Right lobe of liver (tissue), 6 donors: ENCODE measurements at regions not wholly inside any gene's neighbourhood (a gene's known extent, or its start where the extent isn't known, plus 50 kb on each side); places are given as distances from the start of the nearest gene placed in this dataset.
"Not testable (repeated sequence)": the region's sequence is repeated elsewhere in the genome, so short reads cannot be mapped to it uniquely, and the experiment has no call there.

ENCODE experiments used
- ATAC-seq, 4 donors: fragments of 200-7000 bp; cut with Tn5 transposase; one replicate each; pipeline ENCODE4 v1.9.1; 2020; ENCODE audit warnings: mild to moderate bottlenecking in 4 of 4, moderate library complexity in 4 of 4
- DNase-seq, 3 donors: peaks; one replicate each; pipeline ENCODE4 v3.0.0-alpha.2; 2020
- H3K27ac ChIP-seq, 3 donors: fragments of 200-600 bp; one replicate each; pipeline ENCODE4 v1.8.0; 2022
- H3K27me3 ChIP-seq, 2 donors: fragments of 200-600 bp; one replicate each; pipeline ENCODE4 v1.8.0; 2022
- H3K36me3 ChIP-seq, 4 donors: fragments of 200-600 bp; sonication (generic) in 1 of 4; one replicate each; pipeline versions ENCODE4 v1.5.1 to v1.8.0; 2017 to 2022; ENCODE audit warnings: control low read depth in 1 of 4
- H3K4me1 ChIP-seq, 4 donors: fragments of 200-600 bp; sonication (generic) in 1 of 4; one replicate each; pipeline versions ENCODE4 v1.5.1 to v1.8.0; 2017 to 2022; ENCODE audit warnings: control low read depth in 1 of 4
- H3K4me3 ChIP-seq, 3 donors: fragments of 200-600 bp; one replicate each; pipeline ENCODE4 v1.8.0; 2022
- H3K9me3 ChIP-seq, 4 donors: fragments of 200-600 bp; sonication (generic) in 1 of 4; one replicate each; pipeline versions ENCODE4 v1.5.1 to v1.8.0; 2017 to 2022; ENCODE audit warnings: control low read depth in 1 of 4
- CTCF ChIP-seq, 4 donors: fragments of 200-600 bp in 3 of 4; fragments of 450-650 bp in 1 of 4; IDR thresholded peaks; one replicate each; pipeline versions ENCODE4 v1.5.1 to v1.8.0; 2016 to 2022; ENCODE audit warnings: antibody characterized with exemption in 4 of 4, mild to moderate bottlenecking in 2 of 4
- POLR2A ChIP-seq: fragments of 450-650 bp; IDR thresholded peaks from one replicate; pipeline ENCODE4 v1.6.1; 2017; ENCODE audit warnings: antibody characterized with exemption, mild to moderate bottlenecking
- WGBS: methylation state at CpG from one replicate; pipeline ENCODE4 v1.1.6; 2018; ENCODE audit warnings: low coverage, low lambda C conversion rate; ENCODE audit not compliant: insufficient coverage; ENCODE audit errors: missing lambda C conversion rate; 5-methylcytosine and 5-hydroxymethylcytosine counted together
- intact Hi-C, 2 donors: fragments of 100-400 bp; cut with DNase I; formaldehyde crosslinking; loops; one replicate each; pipeline versions ENCODE4 v1.11.2 to v1.14.1; 2022
- donor health status: DM: no; HTN: yes; CAD: no.
- donor health status: DM: no; HTN: no; CAD: no.
- donor health status: DM: no; HTN: no; CAD: no.
- donor health status: DM: no; HTN: yes; CAD: no.
- donor health status: DM: no; HTN: yes; CAD: no.

- no peak for DNase-seq
Measured at GRCh38 chr7:156577645-156578577, 62.7 kb upstream of the RNF32 start.

GRCh38 chr7:156576216-156577058 is 64.1 kb upstream of the RNF32 start:
- DNase-seq: no peak
- Histone ChIP-seq H3K4me1 (no peaks in the 10 kb centered on the region), H3K36me3 (no peaks in the 10 kb centered on the region), H3K4me3 (no peak overlapping the region), H3K27me3 (no peaks in the 10 kb centered on the region), H3K27ac (no peak overlapping the region), H3K9me3 (no peaks in the 10 kb centered on the region)
- TF ChIP-seq CTCF (IDR thresholded peaks at IDR 0.05) (no peak), POLR2A (no peak)
- WGBS: 76% methylated on average over 20 of the region's 20 CpGs
- intact Hi-C loops: no loop called here
- no peak for ATAC-seq

More at GRCh38 chr7:156577645-156578577, 62.7 kb upstream of the RNF32 start:
- TF ChIP-seq POLR2A (no peak), CTCF (IDR thresholded peaks at IDR 0.05) (no peak)
- Histone ChIP-seq H3K36me3 (no peaks in the 10 kb centered on the region), H3K27me3 (no peaks in the 10 kb centered on the region), H3K9me3 (no peaks in the 10 kb centered on the region), H3K4me3 (no peak overlapping the region), H3K27ac (no peak overlapping the region), H3K4me1 (no peaks in the 10 kb centered on the region)
- intact Hi-C loops: no loop called here
- no peak for ATAC-seq
- 80% methylated on average over 10 of the region's 15 CpGs for WGBS

GRCh38 chr7:156568258-156568657 is 72.3 kb upstream of the RNF32 start:
- Histone ChIP-seq H3K4me1 (peaks cover 0 to 7% (median 0%) of the 10 kb centered on the region in 4 donors), H3K27ac (no peak overlapping the region), H3K9me3 (no peaks in the 10 kb centered on the region), H3K27me3 (no peaks in the 10 kb centered on the region), H3K36me3 (no peaks in the 10 kb centered on the region), H3K4me3 (no peak overlapping the region)
- TF ChIP-seq POLR2A (no peak), CTCF (IDR thresholded peaks at IDR 0.05) (no peak)
- WGBS: 63% methylated on average over 1 of the region's 1 CpG
- no peak for ATAC-seq
- DNase-seq: no peak
- intact Hi-C loops: no loop called here

GRCh38 chr7:156566812-156567549 is 73.6 kb upstream of the RNF32 start:
- ATAC-seq (peak; percentile 63 to 89 (median 76)), DNase-seq (peak in 1 of 3 donors; percentile 59)
- Histone ChIP-seq H3K27ac (no peak overlapping the region), H3K9me3 (no peaks in the 10 kb centered on the region), H3K27me3 (no peaks in the 10 kb centered on the region), H3K36me3 (no peaks in the 10 kb centered on the region), H3K4me3 (no peak overlapping the region), H3K4me1 (peaks cover 0 to 7% (median 0%) of the 10 kb centered on the region in 4 donors)
- TF ChIP-seq POLR2A (no peak), CTCF (IDR thresholded peaks at IDR 0.05) (no peak)
- 54% methylated on average over 8 of the region's 8 CpGs for WGBS
- intact Hi-C loops: no loop called here

- H3K27ac ChIP-seq, H3K27me3 ChIP-seq, H3K4me3 ChIP-seq, H3K4me1 ChIP-seq, DNase-seq, H3K36me3 ChIP-seq, H3K9me3 ChIP-seq, intact Hi-C loops: not testable (repeated sequence)
- peak in 3 of 4 donors; percentile 42 to 54 (median 46) for ATAC-seq
- WGBS: 63% methylated on average over 1 of the region's 1 CpG
Measured at GRCh38 chr7:156565002-156565401, 75.6 kb upstream of the RNF32 start.
